Heart left ventricle (tissue), 13 donors: ENCODE measurements at regions not wholly inside any gene's neighbourhood (a gene's known extent, or its start where the extent isn't known, plus 50 kb on each side); places are given as distances from the start of the nearest gene placed in this dataset.

ENCODE experiments used
- POLR2A ChIP-seq, 2 donors: fragments of 450-650 bp; IDR thresholded peaks; one replicate each; pipeline ENCODE4 v1.6.1; 2017; ENCODE audit warnings: antibody characterized with exemption in 2 of 2, mild to moderate bottlenecking in 2 of 2, moderate library complexity in 2 of 2
- TF ChIP-seq, protein P1 (sequence below), 12 donors: fragments of 200-600 bp; sonication (generic) in 4 of 12; IDR thresholded peaks; one replicate each; pipeline versions ENCODE4 v1.5.0 to v1.8.0; 2018 to 2022; ENCODE audit warnings: antibody characterized with exemption in 12 of 12, mild to moderate bottlenecking in 5 of 12
- donor health status: ischemic (EF 13 %, LVEDD 7.1; RV severe dilation, severe dysfunction).
- donor health status: DM: no; HTN: yes; CAD: no.
- donor health status: DM: no; HTN: no; CAD: no.
- donor health status: ischemic (EF 25% LVEDD 6.9; RV normal size, moderate dysfunction).
- donor health status: ischemic (EF 25% LVEDD 5.7; RV mildly dilated, moderate dysfunction).
- donor health status: ischemic (EF 35%, LVEDD 5.7; RV mildly dilated, moderate dysfunction).
- donor health status: nonischemic (EF 11% LVEDD 7.7; RV severe dilation, severe dysfunction).
- donor health status: DM: yes; HTN: yes; CAD: no.
- donor health status: PGD.
- donor health status: ischemic (EF 29% LVEDD 5.4; RV normal size, mild dysfunction).
- donor health status: nonischemic (EF 23%, LVEDD 6.1; RV moderate dilation, normal function).

DNA sequence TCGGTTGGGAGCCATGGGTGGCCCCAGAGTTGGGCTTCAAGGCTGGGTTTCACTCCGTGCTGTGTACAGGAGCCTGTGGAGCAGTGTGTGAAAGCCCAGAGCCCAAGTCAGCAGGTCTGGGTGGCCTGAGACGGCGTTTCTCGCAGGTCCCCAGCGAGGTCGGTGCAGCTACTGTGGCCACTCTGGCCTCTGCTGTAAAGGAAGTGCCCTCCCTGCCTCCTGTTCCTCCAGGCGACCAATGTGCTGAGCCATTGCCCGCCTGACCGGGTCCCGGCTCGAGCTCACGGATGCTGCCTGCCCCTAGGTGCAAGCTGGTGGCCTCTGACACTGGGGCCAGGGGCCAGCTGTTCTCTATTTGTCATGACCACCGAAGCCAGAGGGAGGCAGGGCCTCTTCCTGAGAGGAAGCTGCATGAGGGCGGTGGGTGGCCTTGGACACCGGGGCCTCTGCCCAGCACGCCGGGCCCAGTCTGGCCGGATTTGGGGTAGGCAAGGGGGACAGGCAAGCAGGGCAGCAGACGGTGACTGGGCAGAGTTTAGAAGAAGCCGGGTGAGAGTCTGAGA, 170.9 kb downstream of the IRF8 start:
- TF ChIP-seq, protein P1, sequence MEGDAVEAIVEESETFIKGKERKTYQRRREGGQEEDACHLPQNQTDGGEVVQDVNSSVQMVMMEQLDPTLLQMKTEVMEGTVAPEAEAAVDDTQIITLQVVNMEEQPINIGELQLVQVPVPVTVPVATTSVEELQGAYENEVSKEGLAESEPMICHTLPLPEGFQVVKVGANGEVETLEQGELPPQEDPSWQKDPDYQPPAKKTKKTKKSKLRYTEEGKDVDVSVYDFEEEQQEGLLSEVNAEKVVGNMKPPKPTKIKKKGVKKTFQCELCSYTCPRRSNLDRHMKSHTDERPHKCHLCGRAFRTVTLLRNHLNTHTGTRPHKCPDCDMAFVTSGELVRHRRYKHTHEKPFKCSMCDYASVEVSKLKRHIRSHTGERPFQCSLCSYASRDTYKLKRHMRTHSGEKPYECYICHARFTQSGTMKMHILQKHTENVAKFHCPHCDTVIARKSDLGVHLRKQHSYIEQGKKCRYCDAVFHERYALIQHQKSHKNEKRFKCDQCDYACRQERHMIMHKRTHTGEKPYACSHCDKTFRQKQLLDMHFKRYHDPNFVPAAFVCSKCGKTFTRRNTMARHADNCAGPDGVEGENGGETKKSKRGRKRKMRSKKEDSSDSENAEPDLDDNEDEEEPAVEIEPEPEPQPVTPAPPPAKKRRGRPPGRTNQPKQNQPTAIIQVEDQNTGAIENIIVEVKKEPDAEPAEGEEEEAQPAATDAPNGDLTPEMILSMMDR (IDR thresholded peaks at IDR 0.05) = no peak
- no peak for TF ChIP-seq POLR2A (IDR thresholded peaks at IDR 0.05)
